GM18505 (cell line): ENCODE measurements at regions not wholly inside any gene's neighbourhood (a gene's known extent, or its start where the extent isn't known, plus 50 kb on each side); places are given as distances from the start of the nearest gene placed in this dataset.
"Not testable (repeated sequence)": the region's sequence is repeated elsewhere in the genome, so short reads cannot be mapped to it uniquely, and the experiment has no call there.

Experiments used
- ATAC-seq: cut with Tn5 transposase; IDR thresholded peaks from one replicate; pipeline ENCODE4 v1.9.1; 2021; ENCODE audit not compliant: unreplicated experiment
- POLR2A ChIP-seq: IDR thresholded peaks from 4 replicates; pipeline ENCODE4 v1.6.1; 2011; ENCODE audit warnings: borderline replicate concordance; ENCODE audit not compliant: insufficient read depth, insufficient read length; ENCODE audit errors: extremely low read depth

- TF ChIP-seq POLR2A = no peak
- ATAC-seq = no peak
Measured at GRCh38 chr7:92909686-92910475, 73.5 kb upstream of the CDK6 start.

GRCh38 chr7:92904244-92905131, 68.1 kb upstream of the CDK6 start:
- TF ChIP-seq POLR2A = no peak
- ATAC-seq = peak; percentile 99

GRCh38 chr7:92898798-92899197, 62.4 kb upstream of the CDK6 start:
- ATAC-seq = no peak
- no peak for TF ChIP-seq POLR2A

- not testable (repeated sequence) for ATAC-seq
Measured at GRCh38 chr7:92894857-92895256, 58.5 kb upstream of the CDK6 start.

GRCh38 chr7:92889081-92889480, 52.7 kb upstream of the CDK6 start:
- no peak for ATAC-seq
- no peak for TF ChIP-seq POLR2A
